GM12878 (cell line): ENCODE measurements at regions not wholly inside any gene's neighbourhood (a gene's known extent, or its start where the extent isn't known, plus 50 kb on each side); places are given as distances from the start of the nearest gene placed in this dataset.

Source experiments
- ATAC-seq: fragments of 200-7000 bp; cut with Tn5 transposase; 3 replicates; pipeline ENCODE4 v1.9.1; 2020; ENCODE audit warnings: mild to moderate bottlenecking, moderate library complexity
- BruUV-seq: library from RNA; stranded (reverse); fragments of 400-500 nt; replicated peaks from 2 replicates; lab custom pipeline; 2021; lab: Mats Ljungman, UMichigan
- CTCF ChIA-PET: fragments of 300-600 bp; sonication (Branson Sonifier 250); formaldehyde crosslinking; extraction: SDS; loops from one replicate; lab custom pipeline; 2021; ENCODE audit warnings: inconsistent platforms; lab: Yijun Ruan, JAX
- POLR2A ChIA-PET: fragments of 350-600 bp; formaldehyde crosslinking; extraction: SDS; loops from one replicate; lab custom pipeline; 2021; ENCODE audit warnings: inconsistent platforms; lab: Charles Lee
- RAD21 ChIA-PET: fragments of 300-600 bp; sonication (Branson Sonifier 250); formaldehyde crosslinking; loops from one replicate; lab custom pipeline; 2023; ENCODE audit warnings: antibody characterized with exemption; ENCODE audit not compliant: unreplicated experiment; lab: Charles Lee
- SMC1A ChIA-PET: fragments of 300-600 bp; sonication (Branson Sonifier 250); formaldehyde crosslinking; loops from one replicate; lab custom pipeline; 2023; ENCODE audit not compliant: unreplicated experiment, uncharacterized antibody; lab: Charles Lee
- DNase-seq: peaks from one replicate; pipeline ENCODE4 v3.0.0-alpha.2; 2011; ENCODE audit warnings: low read depth, low spot score
- FAIRE-seq: peaks from 3 replicates; lab custom pipeline; 2011; peaks lifted over from hg19 to GRCh38; lab: Jason Lieb, UNC
- H2AFZ ChIP-seq: 2 replicates; pipeline ENCODE4 v1.6.0; 2011; ENCODE audit warnings: low read depth, low read length, control low read depth; ENCODE audit not compliant: control insufficient read depth
- H3K27ac ChIP-seq: 2 replicates; pipeline ENCODE4 v1.5.1; 2011; ENCODE audit warnings: control low read depth; ENCODE audit not compliant: control insufficient read depth, insufficient read depth
- H3K27me3 ChIP-seq, 2 experiments: replicated peaks in 1 of 2; 2 replicates each; pipeline versions ENCODE4 v1.6.0 to v1.6.1; 2011; ENCODE audit warnings: low read length in 1 of 2; ENCODE audit not compliant: control insufficient read depth in 2 of 2, insufficient read depth in 2 of 2
- H3K36me3 ChIP-seq, 2 experiments: 2 replicates each; pipeline ENCODE4 v1.5.1; 2011; ENCODE audit warnings: low read length in 1 of 2; ENCODE audit not compliant: control insufficient read depth in 2 of 2, insufficient read depth in 2 of 2
- H3K4me1 ChIP-seq: 2 replicates; pipeline ENCODE4 v1.6.1; 2011; ENCODE audit warnings: mild to moderate bottlenecking, low read length, moderate library complexity, mixed read lengths; ENCODE audit not compliant: control insufficient read depth, insufficient read depth
- H3K4me2 ChIP-seq: 2 replicates; pipeline ENCODE4 v1.6.0; 2011; ENCODE audit warnings: control low read depth; ENCODE audit not compliant: control insufficient read depth, insufficient read depth
- H3K4me3 ChIP-seq: fragments of 200-600 bp; sonication (generic); 2 replicates; pipeline ENCODE4 v1.5.1; 2016
- H3K79me2 ChIP-seq: 2 replicates; pipeline ENCODE4 v1.6.0; 2011; ENCODE audit warnings: low read length; ENCODE audit not compliant: control insufficient read depth, insufficient read depth
- H3K9ac ChIP-seq: 2 replicates; pipeline ENCODE4 v1.8.0; 2011; ENCODE audit warnings: low read length, control low read depth, mixed read lengths; ENCODE audit not compliant: control insufficient read depth, insufficient read depth
- H3K9me3 ChIP-seq: replicated peaks from 3 replicates; pipeline ENCODE4 v1.5.1; 2011; ENCODE audit warnings: mild to moderate bottlenecking, low read length; ENCODE audit not compliant: control insufficient read depth, insufficient read depth
- H4K20me1 ChIP-seq: 2 replicates; pipeline ENCODE4 v1.6.0; 2011; ENCODE audit not compliant: control insufficient read depth, insufficient read depth
- ASH2L ChIP-seq: fragments of 300-600, 200-600 bp; sonication (generic); IDR thresholded peaks from 2 replicates; pipeline ENCODE4 v1.6.1; 2017; ENCODE audit warnings: low read depth, mild to moderate bottlenecking, borderline replicate concordance
- DPF2 ChIP-seq: fragments of 450-650 bp; IDR thresholded peaks from 2 replicates; pipeline ENCODE4 v1.6.1; 2017; ENCODE audit warnings: mild to moderate bottlenecking
- SKIL ChIP-seq: fragments of 450-650 bp; IDR thresholded peaks from 2 replicates; pipeline ENCODE4 v1.6.1; 2017; ENCODE audit warnings: mild to moderate bottlenecking, low read depth, inconsistent platforms; ENCODE audit not compliant: poor library complexity, severe bottlenecking
- in situ Hi-C: fragments of 300-500 bp; cut with MboI; formaldehyde crosslinking; loops from 9 replicates; pipeline ENCODE4 v1.14.3; 2018; ENCODE audit warnings: mixed read lengths
- intact Hi-C: fragments of 100-400 bp; cut with micrococcal nuclease; formaldehyde crosslinking; loops from one replicate; pipeline ENCODE4 v1.14.2; 2022; ENCODE audit not compliant: unreplicated experiment

GRCh38 chr10:6936931-6937330 lies 356.9 kb upstream of the PRKCQ start:
- CTCF ChIA-PET = interaction anchor here (1.0 to 1.8 kb wide), 3 partner anchors 17 to 38 kb away, joined by 4 to 6 read pairs (median 4); no protein-coding TSS in a partner anchor
- FAIRE-seq = no peak
- no peak for ATAC-seq

More at GRCh38 chr10:6936931-6937330, 356.9 kb upstream of the PRKCQ start:
- ChIA-PET RAD21 (no interaction called here), POLR2A (no interaction called here), SMC1A (interaction anchor here (1.2 kb wide), 1 partner anchor 17 kb away, joined by 3 read pairs; no protein-coding TSS in a partner anchor)
- TF ChIP-seq DPF2 = no peak
- TF ChIP-seq ASH2L = no peak
- TF ChIP-seq SKIL = no peak
- Histone ChIP-seq H3K9ac (no peak overlapping the region), H3K36me3 (no peaks in the 10 kb centered on the region), H4K20me1 (no peaks in the 10 kb centered on the region), H2AFZ (no peak overlapping the region), H3K4me2 (no peak overlapping the region), H3K27ac (no peak overlapping the region), H3K9me3 (peaks cover 2% of the 10 kb centered on the region; the same call in 2 of the 3 replicates), H3K4me3 (no peak overlapping the region), H3K4me1 (no peaks in the 10 kb centered on the region), H3K79me2 (no peaks in the 10 kb centered on the region), H3K27me3 (0 out of 4 replicates have a peak, but pooled peaks cover 1 to 3% of the 10 kb centered on the region in 2 experiments)
- no peak for DNase-seq
- no TSS peak for BruUV-seq
- in situ Hi-C loops (no loop called here), intact Hi-C loops (no loop called here)
